AML-193 (cell line): ENCODE measurements at regions not wholly inside any gene's neighbourhood (a gene's known extent, or its start where the extent isn't known, plus 50 kb on each side); places are given as distances from the start of the nearest gene placed in this dataset.

Experiments
- DNase-seq, 2 experiments: peaks; one replicate each; lab custom pipeline; 2025; lab: John Stamatoyannopoulos, UW

GRCh38 chr17:13933441-13934276 is 135.6 kb upstream of the COX10 start:
- no peak for DNase-seq

- DNase-seq: no peak
Observed at GRCh38 chr17:13939222-13939621, 130.1 kb upstream of the COX10 start.

- no peak for DNase-seq
Observed at GRCh38 chr17:13940858-13941665, 128.2 kb upstream of the COX10 start.

- no peak for DNase-seq
Observed at GRCh38 chr17:13941781-13942180, 127.5 kb upstream of the COX10 start.

- no peak for DNase-seq
Observed at GRCh38 chr17:13943909-13944308, 125.4 kb upstream of the COX10 start.

GRCh38 chr17:13947499-13947898 is 121.8 kb upstream of the COX10 start:
- DNase-seq: no peak

- no peak for DNase-seq
Observed at GRCh38 chr17:13952009-13952750, 117.1 kb upstream of the COX10 start.

- DNase-seq: no peak
Observed at GRCh38 chr17:13953841-13954240, 115.5 kb upstream of the COX10 start.

GRCh38 chr17:13957636-13958035 is 111.7 kb upstream of the COX10 start:
- DNase-seq: no peak

- DNase-seq: no peak
Observed at GRCh38 chr17:13958773-13959172, 110.5 kb upstream of the COX10 start.

GRCh38 chr17:13961265-13961664 is 108.0 kb upstream of the COX10 start:
- DNase-seq: no peak

- DNase-seq: no peak
Observed at GRCh38 chr17:13962716-13963240, 106.5 kb upstream of the COX10 start.

- no peak for DNase-seq
Observed at GRCh38 chr17:13967416-13967815, 101.9 kb upstream of the COX10 start.

GRCh38 chr17:13970531-13970930 is 98.8 kb upstream of the COX10 start:
- DNase-seq: no peak

- no peak for DNase-seq
Observed at GRCh38 chr17:13973960-13974651, 95.2 kb upstream of the COX10 start.

- no peak for DNase-seq
Observed at GRCh38 chr17:13977837-13978236, 91.5 kb upstream of the COX10 start.

GRCh38 chr17:13978478-13978877 is 90.8 kb upstream of the COX10 start:
- no peak for DNase-seq

GRCh38 chr17:13981881-13982280 is 87.4 kb upstream of the COX10 start:
- no peak for DNase-seq

- no peak for DNase-seq
Observed at GRCh38 chr17:13984956-13985355, 84.3 kb upstream of the COX10 start.

GRCh38 chr17:13986855-13987254 is 82.4 kb upstream of the COX10 start:
- no peak for DNase-seq

GRCh38 chr17:13989138-13989537 is 80.2 kb upstream of the COX10 start:
- no peak for DNase-seq

GRCh38 chr17:13993106-13993505 is 76.2 kb upstream of the COX10 start:
- DNase-seq: no peak
